GM13977 (cell line): ENCODE measurements at regions not wholly inside any gene's neighbourhood (a gene's known extent, or its start where the extent isn't known, plus 50 kb on each side); places are given as distances from the start of the nearest gene placed in this dataset.

Experiments
- DNase-seq: peaks from one replicate; pipeline ENCODE4 v3.0.0; 2012; ENCODE audit warnings: low spot score
- in situ Hi-C: fragments of 300-500 bp; cut with MboI; formaldehyde crosslinking; loops from one replicate; pipeline ENCODE4 v1.12.0; 2022; ENCODE audit warnings: low sequenced_read_pairs, low pct_unique_long_range_greater_than_20kb, mixed read lengths, inconsistent platforms; ENCODE audit not compliant: unreplicated experiment
- TF ChIP-seq, protein P1 (sequence below): IDR thresholded peaks from 2 replicates; pipeline ENCODE4 v1.5.1; 2012; ENCODE audit warnings: mild to moderate bottlenecking, control low read depth; ENCODE audit not compliant: insufficient read depth; ENCODE audit errors: extremely low read depth, missing control alignments

DNA sequence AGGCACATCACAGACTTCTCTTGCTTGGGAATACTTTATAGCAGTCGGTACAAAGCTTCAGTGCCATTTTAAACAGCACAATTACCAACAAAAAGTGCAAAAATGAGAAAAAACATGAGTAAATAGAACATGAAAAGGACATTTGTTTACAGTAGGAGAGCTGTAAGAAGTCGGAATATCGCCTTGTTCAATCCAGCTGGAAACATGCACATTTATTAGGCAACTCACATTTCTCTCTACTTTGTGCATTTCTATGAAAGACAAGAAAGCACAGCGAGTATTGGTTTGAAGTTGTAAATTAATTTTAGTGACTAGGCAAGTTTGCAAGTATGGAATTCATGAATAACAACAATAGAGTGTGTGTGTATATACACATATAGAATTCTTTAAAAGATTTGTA is 484.7 kb downstream of the DACH1 start:
- TF ChIP-seq, protein P1, sequence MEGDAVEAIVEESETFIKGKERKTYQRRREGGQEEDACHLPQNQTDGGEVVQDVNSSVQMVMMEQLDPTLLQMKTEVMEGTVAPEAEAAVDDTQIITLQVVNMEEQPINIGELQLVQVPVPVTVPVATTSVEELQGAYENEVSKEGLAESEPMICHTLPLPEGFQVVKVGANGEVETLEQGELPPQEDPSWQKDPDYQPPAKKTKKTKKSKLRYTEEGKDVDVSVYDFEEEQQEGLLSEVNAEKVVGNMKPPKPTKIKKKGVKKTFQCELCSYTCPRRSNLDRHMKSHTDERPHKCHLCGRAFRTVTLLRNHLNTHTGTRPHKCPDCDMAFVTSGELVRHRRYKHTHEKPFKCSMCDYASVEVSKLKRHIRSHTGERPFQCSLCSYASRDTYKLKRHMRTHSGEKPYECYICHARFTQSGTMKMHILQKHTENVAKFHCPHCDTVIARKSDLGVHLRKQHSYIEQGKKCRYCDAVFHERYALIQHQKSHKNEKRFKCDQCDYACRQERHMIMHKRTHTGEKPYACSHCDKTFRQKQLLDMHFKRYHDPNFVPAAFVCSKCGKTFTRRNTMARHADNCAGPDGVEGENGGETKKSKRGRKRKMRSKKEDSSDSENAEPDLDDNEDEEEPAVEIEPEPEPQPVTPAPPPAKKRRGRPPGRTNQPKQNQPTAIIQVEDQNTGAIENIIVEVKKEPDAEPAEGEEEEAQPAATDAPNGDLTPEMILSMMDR: no peak
- in situ Hi-C loops: no loop called here

DNA sequence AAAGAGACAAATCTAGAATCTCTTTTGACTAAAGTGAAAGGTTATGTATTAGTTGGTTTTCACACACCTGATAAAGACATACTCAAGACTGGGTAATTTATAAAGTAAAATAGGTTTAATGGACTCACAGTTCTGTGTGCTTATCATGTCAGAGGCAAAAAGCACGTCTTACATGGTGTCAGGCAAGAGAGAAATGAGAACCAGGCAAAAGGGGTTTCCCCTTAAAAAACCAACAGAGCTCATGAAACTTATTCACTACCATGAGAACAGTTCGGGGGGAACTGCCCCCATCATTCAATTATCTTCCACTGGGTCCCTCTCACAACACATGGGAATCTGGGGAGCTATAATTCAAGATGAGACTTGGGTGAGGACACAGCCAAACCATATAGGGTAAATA is 486.8 kb downstream of the DACH1 start:
- in situ Hi-C loops: no loop called here
- DNase-seq: no peak
- TF ChIP-seq, protein P1: no peak

More for the DNA sequence above, 484.7 kb downstream of the DACH1 start:
- DNase-seq: no peak

DNA sequence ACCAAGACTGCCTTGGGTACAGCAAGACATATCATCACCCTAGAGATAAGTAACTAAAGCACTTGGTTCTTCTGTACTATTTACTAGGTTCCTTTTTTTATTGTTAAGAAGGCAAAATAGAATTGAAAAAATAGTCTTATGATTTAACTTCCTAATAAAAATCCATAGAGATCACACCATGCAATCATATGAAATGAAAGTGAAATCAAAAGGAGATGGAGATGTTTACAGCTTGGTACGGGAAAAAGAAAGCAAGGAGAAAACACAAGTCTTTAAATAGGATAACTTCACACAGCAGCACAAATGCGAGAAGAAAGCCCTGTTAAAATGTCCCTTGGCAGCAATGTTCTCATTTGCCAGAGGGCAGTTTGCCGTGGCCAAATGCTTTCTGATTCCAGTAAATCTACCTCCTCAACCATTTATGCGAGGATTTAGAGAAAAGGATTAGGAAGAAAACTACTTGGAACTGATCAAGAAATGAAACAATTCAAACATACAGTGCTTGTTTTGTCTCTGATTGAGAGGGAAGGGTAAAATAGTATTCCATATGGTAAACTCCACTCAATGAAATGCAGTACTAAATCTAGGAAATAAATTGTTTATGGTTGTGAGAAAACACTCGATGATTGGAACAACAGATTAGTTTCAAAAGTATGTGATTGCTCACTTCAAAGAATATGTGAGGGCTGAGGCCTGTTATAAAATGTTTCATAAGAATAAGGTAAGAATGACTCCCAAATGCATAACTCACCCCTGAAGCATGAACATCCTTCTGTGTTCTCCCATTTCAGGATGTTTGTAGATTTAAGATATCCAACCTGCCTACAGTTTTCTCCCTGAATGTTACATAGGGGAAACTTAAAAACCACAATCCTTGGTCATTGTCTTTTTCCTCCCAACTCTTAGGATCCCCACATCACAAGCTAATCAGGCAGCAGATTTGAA is 487.8 kb downstream of the DACH1 start:
- in situ Hi-C loops: no loop called here
- TF ChIP-seq, protein P1: no peak
- no peak for DNase-seq

DNA sequence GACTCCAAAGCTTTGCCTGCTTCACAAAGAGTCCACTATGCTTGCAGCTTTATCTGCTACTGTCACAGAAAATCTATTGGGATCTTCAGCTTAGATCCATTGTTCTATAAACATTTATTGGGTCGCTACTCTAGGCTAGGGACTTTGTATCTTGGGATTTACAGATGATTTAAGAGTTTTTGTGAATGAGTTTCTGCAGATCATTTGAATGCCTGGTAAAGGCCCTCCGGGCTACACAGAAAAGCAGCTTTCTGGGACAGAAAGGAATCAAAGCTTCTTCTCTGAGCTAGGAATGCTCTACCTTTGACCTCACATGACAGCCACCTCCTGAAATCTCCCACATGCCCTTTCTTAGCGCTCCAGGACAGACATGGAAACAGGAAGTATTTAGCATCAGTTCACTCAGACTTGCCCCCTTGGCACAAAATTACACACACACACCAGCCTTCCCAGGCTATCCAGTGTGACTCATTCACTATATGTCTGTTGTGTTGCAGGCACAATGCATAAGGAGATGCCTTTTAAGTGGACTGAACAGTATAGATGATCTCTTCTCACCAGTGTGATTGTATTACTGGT is 492.4 kb downstream of the DACH1 start:
- TF ChIP-seq, protein P1: no peak

DNA sequence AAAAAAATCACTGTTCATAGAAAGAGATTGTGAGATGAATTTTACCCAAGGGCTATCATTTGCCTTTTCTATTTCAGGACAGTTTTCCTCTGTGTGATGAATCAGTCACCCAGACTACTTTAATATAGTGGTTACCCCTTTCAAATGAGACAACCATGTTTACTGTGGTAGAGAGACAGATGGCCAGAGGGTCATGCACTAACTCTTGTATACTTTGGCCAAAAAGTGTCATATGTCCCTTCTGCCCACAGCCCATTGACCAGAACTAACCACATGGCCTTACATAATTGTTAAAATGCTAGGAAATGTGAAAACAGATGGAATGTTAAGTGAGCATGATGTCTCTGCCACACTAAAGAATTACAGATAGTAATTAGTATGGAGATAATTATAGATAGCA is 498.7 kb downstream of the DACH1 start:
- no peak for DNase-seq
- TF ChIP-seq, protein P1: no peak
- in situ Hi-C loops: no loop called here

More for the DNA sequence above, 492.4 kb downstream of the DACH1 start:
- no peak for DNase-seq
- in situ Hi-C loops: no loop called here

DNA sequence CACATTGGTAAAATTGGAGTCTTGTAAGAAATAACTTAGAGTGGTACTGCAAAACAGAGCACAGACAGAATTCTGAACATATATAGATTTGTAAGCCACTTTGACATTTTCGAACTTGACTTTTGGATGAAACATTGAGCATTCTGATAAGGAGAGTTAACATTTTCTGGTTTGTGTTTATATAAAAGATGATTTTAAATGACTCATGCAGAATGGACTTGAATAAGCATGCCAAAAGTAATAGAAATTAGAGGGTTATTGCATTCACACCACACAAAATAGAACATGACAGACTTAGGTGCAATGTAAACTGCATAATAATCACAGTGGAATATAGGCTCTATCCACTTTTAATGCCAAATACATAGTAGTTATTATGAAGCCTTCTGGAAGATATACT is 507.0 kb downstream of the DACH1 start:
- in situ Hi-C loops: no loop called here
- TF ChIP-seq, protein P1: no peak
- no peak for DNase-seq
